ENCODE measurements at regions not wholly inside any gene's neighbourhood (a gene's known extent, or its start where the extent isn't known, plus 50 kb on each side); places are given as distances from the start of the nearest gene placed in this dataset.

GRCh38 chr6:56852260-56853010 is 102.5 kb upstream of the BEND6 start:
- no peak for TF ChIP-seq CTCF (IDR thresholded peaks at IDR 0.05; ENCODE audit: low read depth, low read length)
- H3K4me3 ChIP-seq (ENCODE audit: low read depth, low read length), result peak overlapping the region; percentile 86

DNA sequence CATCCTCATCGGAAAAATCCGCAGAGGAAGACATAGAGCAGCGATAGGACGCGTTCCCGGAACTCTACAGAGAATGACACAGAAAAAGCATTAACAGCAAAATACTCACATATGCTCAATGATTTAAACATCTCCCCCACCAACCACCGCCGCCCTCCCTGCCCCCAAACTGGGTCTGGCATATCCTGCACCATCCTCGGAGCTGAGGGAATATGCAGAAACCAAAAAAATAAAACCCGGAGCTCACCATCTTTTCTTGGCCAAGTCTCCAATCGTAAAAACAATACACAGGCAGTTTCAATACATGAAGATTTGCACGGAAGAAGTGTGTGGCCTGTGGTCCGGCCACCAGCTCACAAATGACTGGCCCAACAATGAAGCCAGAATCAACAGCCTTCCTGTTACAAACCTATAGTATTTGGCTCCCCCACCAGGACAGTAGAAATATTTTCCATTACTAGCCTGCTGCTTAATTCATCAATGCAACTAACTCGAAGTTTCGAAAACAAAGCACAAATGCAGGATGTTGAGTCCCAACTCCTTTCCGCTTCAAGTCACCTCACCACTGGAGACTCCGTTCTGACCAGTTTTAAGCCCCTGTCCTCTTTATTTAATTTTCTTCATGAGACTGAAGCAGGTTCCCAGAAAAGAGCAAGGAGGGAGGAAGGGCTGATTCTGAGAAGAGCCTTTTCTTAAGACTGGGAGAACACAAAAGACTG is 103.2 kb upstream of the BEND6 start:
- peak overlapping the region; percentile 86 for H3K4me3 ChIP-seq (ENCODE audit: low read depth, low read length)
- peak; percentile 45 for TF ChIP-seq CTCF (IDR thresholded peaks at IDR 0.05; ENCODE audit: low read depth, low read length)

GRCh38 chr6:56851074-56851473 is 103.8 kb upstream of the BEND6 start:
- peak overlapping the region; percentile 86 for H3K4me3 ChIP-seq (ENCODE audit: low read depth, low read length)

GRCh38 chr6:56850626-56851025 is 104.3 kb upstream of the BEND6 start:
- H3K4me3 ChIP-seq (ENCODE audit: low read depth, low read length), result peak overlapping the region; percentile 86
- no peak for TF ChIP-seq CTCF (IDR thresholded peaks at IDR 0.05; ENCODE audit: low read depth, low read length)

More at GRCh38 chr6:56851074-56851473, 103.8 kb upstream of the BEND6 start:
- TF ChIP-seq CTCF (IDR thresholded peaks at IDR 0.05; ENCODE audit: low read depth, low read length), result 0 out of 2 replicates have a peak, but pooled peaks have one; percentile 19

GRCh38 chr6:56849896-56850295 is 105.0 kb upstream of the BEND6 start:
- no peak for TF ChIP-seq CTCF (IDR thresholded peaks at IDR 0.05; ENCODE audit: low read depth, low read length)
- peak overlapping the region; percentile 86 for H3K4me3 ChIP-seq (ENCODE audit: low read depth, low read length)

- H3K4me3 ChIP-seq (ENCODE audit: low read depth, low read length), result no peak overlapping the region
- TF ChIP-seq CTCF (IDR thresholded peaks at IDR 0.05; ENCODE audit: low read depth, low read length), result no peak
Measured at GRCh38 chr6:56848105-56848504, 106.8 kb upstream of the BEND6 start.

GRCh38 chr6:56845032-56845431 is 109.9 kb upstream of the BEND6 start:
- TF ChIP-seq CTCF (IDR thresholded peaks at IDR 0.05; ENCODE audit: low read depth, low read length), result no peak
- H3K4me3 ChIP-seq (ENCODE audit: low read depth, low read length), result no peak overlapping the region

Data from WI38 (cell line).